IPS DF 19.7 (cell line): ENCODE measurements at regions not wholly inside any gene's neighbourhood (a gene's known extent, or its start where the extent isn't known, plus 50 kb on each side); places are given as distances from the start of the nearest gene placed in this dataset.
"Not testable (repeated sequence)": the region's sequence is repeated elsewhere in the genome, so short reads cannot be mapped to it uniquely, and the experiment has no call there.

Source experiments
- DNase-seq: peaks from one replicate; pipeline ENCODE4 v3.0.0-alpha.2; 2013; ENCODE audit warnings: low read depth, low spot score

GRCh38 chr15:26261413-26261812 is 398.3 kb upstream of the ATP10A start:
- DNase-seq = no peak

- DNase-seq = peak; percentile 77
These were observed 397.5 kb upstream of the ATP10A start for GRCh38 chr15:26260517-26261133.

- DNase-seq = no peak
These were observed 396.5 kb upstream of the ATP10A start for GRCh38 chr15:26259581-26259980.

- not testable (repeated sequence) for DNase-seq
These were observed 381.7 kb upstream of the ATP10A start for GRCh38 chr15:26244782-26245181.

GRCh38 chr15:26243382-26243781 is 380.3 kb upstream of the ATP10A start:
- DNase-seq = peak; percentile 77

GRCh38 chr15:26242565-26243071 is 379.5 kb upstream of the ATP10A start:
- DNase-seq = peak; percentile 88

GRCh38 chr15:26235864-26236263 is 372.7 kb upstream of the ATP10A start:
- no peak for DNase-seq

GRCh38 chr15:26234976-26235767 is 372.0 kb upstream of the ATP10A start:
- DNase-seq = peak; percentile 90

GRCh38 chr15:26232691-26233090 is 369.6 kb upstream of the ATP10A start:
- no peak for DNase-seq

GRCh38 chr15:26231096-26231495 is 368.0 kb upstream of the ATP10A start:
- no peak for DNase-seq

- no peak for DNase-seq
These were observed 361.1 kb upstream of the ATP10A start for GRCh38 chr15:26224266-26224665.

GRCh38 chr15:26223720-26224119 is 360.6 kb upstream of the ATP10A start:
- DNase-seq = no peak

GRCh38 chr15:26222781-26223180 is 359.7 kb upstream of the ATP10A start:
- DNase-seq = no peak

- DNase-seq = not testable (repeated sequence)
These were observed 353.9 kb upstream of the ATP10A start for GRCh38 chr15:26217043-26217442.

GRCh38 chr15:26214290-26214689 is 351.2 kb upstream of the ATP10A start:
- no peak for DNase-seq

- DNase-seq = no peak
These were observed 350.3 kb upstream of the ATP10A start for GRCh38 chr15:26213427-26213826.

GRCh38 chr15:26212109-26212508 is 349.0 kb upstream of the ATP10A start:
- no peak for DNase-seq

- no peak for DNase-seq
These were observed 347.9 kb upstream of the ATP10A start for GRCh38 chr15:26210980-26211379.

GRCh38 chr15:26201177-26201858 is 338.2 kb upstream of the ATP10A start:
- DNase-seq = no peak

GRCh38 chr15:26200427-26200826 is 337.3 kb upstream of the ATP10A start:
- no peak for DNase-seq

- DNase-seq = no peak
These were observed 334.6 kb upstream of the ATP10A start for GRCh38 chr15:26197719-26198118.

- DNase-seq = no peak
These were observed 333.9 kb upstream of the ATP10A start for GRCh38 chr15:26197060-26197459.
